HL-60 (cell line): ENCODE measurements at regions not wholly inside any gene's neighbourhood (a gene's known extent, or its start where the extent isn't known, plus 50 kb on each side); places are given as distances from the start of the nearest gene placed in this dataset.

Source experiments
- CTCF ChIP-seq: IDR thresholded peaks from one replicate; pipeline ENCODE4 v1.5.1; 2011; ENCODE audit warnings: low read length, control low read depth, inconsistent platforms; ENCODE audit not compliant: insufficient read depth
- TF ChIP-seq, protein P1 (sequence below): IDR thresholded peaks from 2 replicates; pipeline ENCODE4 v1.6.1; 2012; ENCODE audit warnings: low read depth; ENCODE audit not compliant: insufficient replicate concordance

DNA sequence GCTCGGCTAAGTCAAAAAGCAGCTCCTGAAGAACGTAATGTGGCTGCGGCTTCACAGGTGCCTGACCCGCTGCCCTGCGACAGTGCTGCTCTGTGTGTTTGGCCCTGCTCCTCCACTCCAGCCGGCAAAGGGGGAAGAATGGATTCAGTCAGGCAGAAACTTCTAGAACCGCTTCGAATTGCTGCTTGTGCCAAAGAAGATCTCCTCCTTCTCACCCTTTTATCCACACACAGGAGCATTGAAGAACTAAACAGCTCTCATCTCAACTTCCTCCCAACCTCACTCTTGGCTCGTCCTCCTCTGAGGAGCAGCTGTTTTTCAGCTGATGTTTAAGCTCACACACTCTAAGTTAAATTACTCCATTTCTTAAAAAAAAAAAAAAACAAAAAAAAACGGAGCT lies 651.4 kb downstream of the INHBA start:
- no peak for TF ChIP-seq CTCF
- TF ChIP-seq, protein P1, sequence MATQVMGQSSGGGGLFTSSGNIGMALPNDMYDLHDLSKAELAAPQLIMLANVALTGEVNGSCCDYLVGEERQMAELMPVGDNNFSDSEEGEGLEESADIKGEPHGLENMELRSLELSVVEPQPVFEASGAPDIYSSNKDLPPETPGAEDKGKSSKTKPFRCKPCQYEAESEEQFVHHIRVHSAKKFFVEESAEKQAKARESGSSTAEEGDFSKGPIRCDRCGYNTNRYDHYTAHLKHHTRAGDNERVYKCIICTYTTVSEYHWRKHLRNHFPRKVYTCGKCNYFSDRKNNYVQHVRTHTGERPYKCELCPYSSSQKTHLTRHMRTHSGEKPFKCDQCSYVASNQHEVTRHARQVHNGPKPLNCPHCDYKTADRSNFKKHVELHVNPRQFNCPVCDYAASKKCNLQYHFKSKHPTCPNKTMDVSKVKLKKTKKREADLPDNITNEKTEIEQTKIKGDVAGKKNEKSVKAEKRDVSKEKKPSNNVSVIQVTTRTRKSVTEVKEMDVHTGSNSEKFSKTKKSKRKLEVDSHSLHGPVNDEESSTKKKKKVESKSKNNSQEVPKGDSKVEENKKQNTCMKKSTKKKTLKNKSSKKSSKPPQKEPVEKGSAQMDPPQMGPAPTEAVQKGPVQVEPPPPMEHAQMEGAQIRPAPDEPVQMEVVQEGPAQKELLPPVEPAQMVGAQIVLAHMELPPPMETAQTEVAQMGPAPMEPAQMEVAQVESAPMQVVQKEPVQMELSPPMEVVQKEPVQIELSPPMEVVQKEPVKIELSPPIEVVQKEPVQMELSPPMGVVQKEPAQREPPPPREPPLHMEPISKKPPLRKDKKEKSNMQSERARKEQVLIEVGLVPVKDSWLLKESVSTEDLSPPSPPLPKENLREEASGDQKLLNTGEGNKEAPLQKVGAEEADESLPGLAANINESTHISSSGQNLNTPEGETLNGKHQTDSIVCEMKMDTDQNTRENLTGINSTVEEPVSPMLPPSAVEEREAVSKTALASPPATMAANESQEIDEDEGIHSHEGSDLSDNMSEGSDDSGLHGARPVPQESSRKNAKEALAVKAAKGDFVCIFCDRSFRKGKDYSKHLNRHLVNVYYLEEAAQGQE = no peak
